Kidney epithelial cell (primary cell): ENCODE measurements at regions not wholly inside any gene's neighbourhood (a gene's known extent, or its start where the extent isn't known, plus 50 kb on each side); places are given as distances from the start of the nearest gene placed in this dataset.

Experiments
- DNase-seq: peaks from one replicate; pipeline ENCODE4 v3.0.0-alpha.2; 2010; ENCODE audit warnings: low read depth
- H3K27me3 ChIP-seq: 2 replicates; pipeline ENCODE4 v1.6.0; 2011; ENCODE audit warnings: low read length; ENCODE audit not compliant: control insufficient read depth, insufficient read depth
- H3K36me3 ChIP-seq: 2 replicates; pipeline ENCODE4 v1.5.1; 2011; ENCODE audit warnings: low read length; ENCODE audit not compliant: control insufficient read depth, insufficient read depth
- H3K4me3 ChIP-seq: 2 replicates; pipeline ENCODE4 v1.5.1; 2011; ENCODE audit warnings: low read depth, mild to moderate bottlenecking, control low read depth, low read length
- TF ChIP-seq, protein P1 (sequence below): IDR thresholded peaks from 2 replicates; pipeline ENCODE4 v1.5.1; 2011; ENCODE audit warnings: mild to moderate bottlenecking, moderate library complexity, low read length, control low read depth, inconsistent platforms; ENCODE audit not compliant: insufficient read depth, poor library complexity, severe bottlenecking

DNA sequence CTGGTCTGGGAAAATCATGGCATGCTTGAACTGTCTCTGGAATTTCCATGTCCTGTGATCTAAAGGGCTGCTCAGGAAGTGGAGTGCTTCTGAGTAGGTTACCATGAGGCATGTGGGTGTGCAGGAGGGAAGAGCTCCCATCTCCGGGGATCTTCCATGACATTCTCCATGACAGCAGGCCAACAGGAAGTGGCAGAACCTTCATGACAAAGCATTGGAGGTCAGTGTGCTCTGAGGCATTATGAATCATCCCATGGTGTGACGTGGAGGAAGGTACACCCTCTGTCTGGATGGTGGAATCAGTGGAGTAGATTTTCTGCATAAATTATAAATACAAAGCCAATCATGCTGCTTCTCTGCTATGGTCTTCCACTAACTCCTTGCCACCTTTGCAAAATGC is 139.6 kb upstream of the E2F8 start:
- Histone ChIP-seq H3K4me3 (no peak overlapping the region), H3K36me3 (no peaks in the 10 kb centered on the region), H3K27me3 (no peaks in the 10 kb centered on the region)
- peak; percentile 72 for DNase-seq
- TF ChIP-seq, protein P1, sequence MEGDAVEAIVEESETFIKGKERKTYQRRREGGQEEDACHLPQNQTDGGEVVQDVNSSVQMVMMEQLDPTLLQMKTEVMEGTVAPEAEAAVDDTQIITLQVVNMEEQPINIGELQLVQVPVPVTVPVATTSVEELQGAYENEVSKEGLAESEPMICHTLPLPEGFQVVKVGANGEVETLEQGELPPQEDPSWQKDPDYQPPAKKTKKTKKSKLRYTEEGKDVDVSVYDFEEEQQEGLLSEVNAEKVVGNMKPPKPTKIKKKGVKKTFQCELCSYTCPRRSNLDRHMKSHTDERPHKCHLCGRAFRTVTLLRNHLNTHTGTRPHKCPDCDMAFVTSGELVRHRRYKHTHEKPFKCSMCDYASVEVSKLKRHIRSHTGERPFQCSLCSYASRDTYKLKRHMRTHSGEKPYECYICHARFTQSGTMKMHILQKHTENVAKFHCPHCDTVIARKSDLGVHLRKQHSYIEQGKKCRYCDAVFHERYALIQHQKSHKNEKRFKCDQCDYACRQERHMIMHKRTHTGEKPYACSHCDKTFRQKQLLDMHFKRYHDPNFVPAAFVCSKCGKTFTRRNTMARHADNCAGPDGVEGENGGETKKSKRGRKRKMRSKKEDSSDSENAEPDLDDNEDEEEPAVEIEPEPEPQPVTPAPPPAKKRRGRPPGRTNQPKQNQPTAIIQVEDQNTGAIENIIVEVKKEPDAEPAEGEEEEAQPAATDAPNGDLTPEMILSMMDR: no peak

- no peak for DNase-seq
- TF ChIP-seq, protein P1: no peak
These were observed 138.7 kb upstream of the E2F8 start for GRCh38 chr11:19379465-19379864.

GRCh38 chr11:19378814-19379213 is 138.1 kb upstream of the E2F8 start:
- no peak overlapping the region for H3K4me3 ChIP-seq

More at GRCh38 chr11:19379465-19379864, 138.7 kb upstream of the E2F8 start:
- Histone ChIP-seq H3K4me3 (no peak overlapping the region), H3K36me3 (no peaks in the 10 kb centered on the region), H3K27me3 (no peaks in the 10 kb centered on the region)

GRCh38 chr11:19377881-19378280 is 137.1 kb upstream of the E2F8 start:
- no peaks in the 10 kb centered on the region for H3K36me3 ChIP-seq
- H3K4me3 ChIP-seq: no peak overlapping the region
- TF ChIP-seq, protein P1: no peak
- no peak for DNase-seq
- no peaks in the 10 kb centered on the region for H3K27me3 ChIP-seq

More at GRCh38 chr11:19378814-19379213, 138.1 kb upstream of the E2F8 start:
- TF ChIP-seq, protein P1: no peak
- DNase-seq: no peak
- Histone ChIP-seq H3K27me3 (no peaks in the 10 kb centered on the region), H3K36me3 (no peaks in the 10 kb centered on the region)

GRCh38 chr11:19375440-19375839 is 134.7 kb upstream of the E2F8 start:
- no peak overlapping the region for H3K4me3 ChIP-seq
- TF ChIP-seq, protein P1: no peak
- no peak for DNase-seq

DNA sequence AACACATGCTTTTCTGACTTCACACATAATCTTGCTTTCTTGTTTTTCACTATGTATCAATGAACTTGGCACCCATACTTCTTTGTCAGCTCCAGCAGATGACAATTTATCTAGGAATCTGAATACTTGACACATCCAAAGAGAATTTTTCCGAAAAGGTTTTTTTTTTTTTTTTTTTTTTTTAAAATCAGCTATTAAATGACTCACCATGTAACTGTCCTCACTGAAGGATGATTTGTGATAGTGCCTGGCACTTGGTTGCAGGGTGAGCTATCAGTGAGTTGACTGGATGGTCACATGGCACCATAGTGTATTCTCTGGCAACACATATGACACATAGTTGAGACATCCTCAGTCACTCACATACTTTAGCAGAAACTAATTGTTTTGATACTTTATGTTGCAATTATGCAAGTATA is 133.4 kb upstream of the E2F8 start:
- peak; percentile 65 for DNase-seq

More at GRCh38 chr11:19375440-19375839, 134.7 kb upstream of the E2F8 start:
- Histone ChIP-seq H3K36me3 (no peaks in the 10 kb centered on the region), H3K27me3 (no peaks in the 10 kb centered on the region)

More for the DNA sequence above, 133.4 kb upstream of the E2F8 start:
- H3K27me3 ChIP-seq: no peaks in the 10 kb centered on the region
- TF ChIP-seq, protein P1: no peak
- H3K36me3 ChIP-seq: no peaks in the 10 kb centered on the region
- H3K4me3 ChIP-seq: no peak overlapping the region
